ENCODE measurements at regions not wholly inside any gene's neighbourhood (a gene's known extent, or its start where the extent isn't known, plus 50 kb on each side); places are given as distances from the start of the nearest gene placed in this dataset.
"Not testable (repeated sequence)": the region's sequence is repeated elsewhere in the genome, so short reads cannot be mapped to it uniquely, and the experiment has no call there.

DNA sequence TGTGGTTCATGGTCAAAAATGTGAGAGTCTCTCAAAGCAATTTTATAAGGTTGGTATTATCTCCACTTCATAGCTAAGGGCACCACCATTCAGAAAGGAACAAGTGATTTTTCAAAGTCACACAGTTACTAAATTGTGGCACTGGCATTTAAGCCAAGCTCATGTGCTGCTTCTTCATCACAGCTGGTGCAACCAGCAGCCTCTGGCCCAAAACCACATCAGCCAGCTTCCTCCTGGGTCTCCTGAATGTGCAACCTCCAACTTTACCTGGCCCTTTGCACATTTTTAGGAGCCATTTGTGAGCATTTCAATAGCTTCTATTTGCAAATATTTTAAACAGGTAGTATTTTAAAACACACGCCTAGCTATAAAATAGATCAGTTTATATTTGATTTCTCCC is 293.7 kb downstream of the BCL11A start:
- DNase-seq (ENCODE audit: low read depth in 4 of 4, low spot score in 3 of 4), result no peak

- no peak for DNase-seq (ENCODE audit: low read depth in 4 of 4, low spot score in 3 of 4)
These were observed 300.8 kb downstream of the BCL11A start for GRCh38 chr2:60252581-60253150.

- no peak for DNase-seq (ENCODE audit: low read depth in 4 of 4, low spot score in 3 of 4)
These were observed 302.2 kb downstream of the BCL11A start for GRCh38 chr2:60251247-60251646.

GRCh38 chr2:60249879-60250278 is 303.6 kb downstream of the BCL11A start:
- no peak for DNase-seq (ENCODE audit: low read depth in 4 of 4, low spot score in 3 of 4)

GRCh38 chr2:60247471-60247870 is 306.0 kb downstream of the BCL11A start:
- DNase-seq (ENCODE audit: low read depth in 4 of 4, low spot score in 3 of 4), result no peak

DNA sequence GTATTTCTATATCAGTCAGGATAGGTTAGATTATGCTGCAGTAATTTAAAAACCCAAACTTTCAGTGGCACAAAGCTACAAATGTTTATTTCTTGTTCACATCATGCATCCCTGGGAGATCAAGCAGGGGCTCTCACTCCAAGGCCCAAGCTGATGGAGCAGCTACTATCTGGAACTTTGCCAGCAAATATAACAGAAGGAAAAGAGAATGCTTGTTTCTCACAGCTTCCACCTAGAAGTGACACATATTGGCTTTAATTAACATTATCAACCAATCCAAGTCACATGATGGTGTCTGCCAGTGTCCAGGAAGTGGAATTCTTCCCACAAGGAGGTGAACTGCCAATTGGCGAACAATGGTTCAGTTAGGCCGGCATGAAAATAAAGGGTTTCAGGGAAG is 306.9 kb downstream of the BCL11A start:
- no peak for DNase-seq (ENCODE audit: low read depth in 4 of 4, low spot score in 3 of 4)

DNA sequence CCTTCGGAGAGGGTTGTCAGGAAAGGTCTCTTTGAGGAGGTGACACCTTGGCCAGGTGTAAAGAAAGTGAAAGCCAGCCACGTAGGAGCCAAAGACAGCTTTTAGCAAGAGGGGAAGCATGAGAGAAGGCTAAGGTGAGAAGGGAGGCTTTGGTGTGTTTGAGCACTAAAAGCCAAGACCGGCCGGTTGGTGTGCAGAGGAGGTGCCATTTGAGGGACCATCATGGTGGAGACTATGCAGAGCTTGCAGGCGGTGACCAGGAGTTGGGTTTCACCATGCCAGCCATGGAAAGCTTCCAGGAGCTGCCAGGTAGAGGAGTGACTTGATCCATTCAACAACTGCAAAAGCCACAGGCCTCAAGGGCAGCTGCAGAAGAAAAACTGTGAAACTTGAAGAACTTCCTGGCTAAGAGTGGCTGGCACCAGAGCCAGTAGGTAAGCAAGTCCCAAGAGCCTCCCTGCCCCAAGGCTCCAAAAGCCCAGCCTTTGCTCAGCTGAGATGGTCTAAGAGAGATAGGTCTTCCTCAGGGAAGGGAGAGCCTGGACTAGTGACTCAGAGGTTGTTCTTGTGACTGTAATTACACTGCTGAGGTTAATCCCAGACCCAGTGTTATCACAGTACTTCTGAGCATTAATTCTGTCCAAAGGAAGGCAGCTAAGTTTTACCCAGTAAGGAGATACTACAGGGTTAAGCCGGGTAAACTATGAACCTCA is 319.0 kb downstream of the BCL11A start:
- no peak for DNase-seq (ENCODE audit: low read depth in 4 of 4, low spot score in 3 of 4)

- DNase-seq (ENCODE audit: low read depth in 4 of 4, low spot score in 3 of 4), result no peak
These were observed 322.9 kb downstream of the BCL11A start for GRCh38 chr2:60230596-60230995.

DNA sequence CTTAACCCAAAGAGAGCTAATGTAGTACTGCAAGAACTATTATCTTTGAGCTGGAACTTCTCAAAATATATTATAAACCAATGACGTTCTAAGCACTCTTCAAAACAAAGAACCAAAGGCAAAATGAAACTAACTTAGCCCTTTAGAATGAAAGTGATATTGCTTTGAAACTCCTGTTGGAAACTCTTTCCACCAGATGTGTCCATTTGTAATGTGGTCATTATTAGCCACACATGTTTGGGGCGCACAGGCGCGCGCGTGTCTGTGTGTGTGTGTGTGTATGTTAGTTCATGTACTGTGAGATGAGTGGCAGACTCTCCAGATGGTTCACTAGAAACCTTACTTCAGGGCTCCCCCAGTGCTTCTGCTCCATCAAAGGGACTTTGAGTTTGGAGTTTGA is 323.4 kb downstream of the BCL11A start:
- DNase-seq (ENCODE audit: low read depth in 4 of 4, low spot score in 3 of 4), result no peak

DNA sequence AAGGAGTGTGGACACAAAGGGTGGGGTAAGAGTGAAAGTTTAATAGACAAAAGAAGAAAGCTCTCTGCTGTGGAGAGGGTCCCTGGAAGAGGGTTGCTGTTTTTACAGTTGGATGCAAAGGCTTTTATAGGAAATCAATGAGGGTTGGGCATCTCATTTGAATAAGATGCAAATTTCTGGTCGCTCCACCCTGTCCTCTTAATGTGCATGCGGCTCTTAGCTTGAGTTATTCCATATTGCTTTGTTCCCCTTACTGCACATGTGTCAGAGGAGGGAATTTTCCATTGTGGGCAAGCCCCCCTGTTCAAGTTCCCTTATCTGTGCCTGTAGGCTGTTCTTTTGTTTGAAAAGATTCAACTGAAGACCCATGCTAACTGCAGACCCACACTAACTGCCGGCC is 326.5 kb downstream of the BCL11A start:
- DNase-seq (ENCODE audit: low read depth in 4 of 4, low spot score in 3 of 4), result no peak

GRCh38 chr2:60226191-60226590 is 327.3 kb downstream of the BCL11A start:
- no peak for DNase-seq (ENCODE audit: low read depth in 4 of 4, low spot score in 3 of 4)

GRCh38 chr2:60223859-60224258 is 329.6 kb downstream of the BCL11A start:
- DNase-seq (ENCODE audit: low read depth in 4 of 4, low spot score in 3 of 4), result no peak

DNA sequence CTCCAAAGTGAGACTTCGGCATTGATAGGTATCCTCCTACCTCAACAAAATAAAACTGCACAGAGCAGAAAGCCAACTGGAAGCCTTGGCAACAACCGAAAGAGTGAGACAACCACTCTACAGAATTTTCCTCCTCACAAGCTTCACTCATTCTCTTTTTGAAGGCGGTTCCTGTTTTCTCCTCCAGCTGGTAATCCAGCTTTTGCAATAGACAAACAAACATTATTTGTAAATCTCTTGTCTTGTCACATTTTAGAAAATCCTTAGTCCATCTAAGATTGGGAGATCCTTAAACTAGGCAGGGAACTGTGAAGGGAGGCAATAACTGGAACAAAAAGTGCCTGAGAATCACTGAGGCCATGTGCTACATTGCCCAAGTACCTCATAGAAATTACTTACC is 332.4 kb downstream of the BCL11A start:
- DNase-seq (ENCODE audit: low read depth in 4 of 4, low spot score in 3 of 4), result no peak

DNA sequence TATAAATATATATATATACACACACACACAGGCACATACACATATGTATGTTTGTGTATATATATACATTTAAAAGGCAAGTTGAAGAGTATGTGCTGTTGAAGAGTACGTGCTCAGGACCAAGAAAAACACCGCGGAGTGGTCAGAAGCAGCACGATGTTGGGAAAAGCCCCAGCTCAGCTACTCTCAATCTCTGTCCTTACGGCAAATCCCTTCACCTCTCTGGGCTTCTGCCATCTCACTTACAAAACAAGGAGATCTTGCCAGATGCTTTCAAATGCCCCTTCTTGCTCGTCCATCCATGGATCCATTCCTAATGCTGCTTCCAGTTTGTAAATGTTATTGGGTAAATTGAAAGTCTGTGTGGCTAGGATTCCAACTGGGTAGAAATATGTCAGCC is 333.9 kb downstream of the BCL11A start:
- DNase-seq (ENCODE audit: low read depth in 4 of 4, low spot score in 3 of 4), result no peak

- DNase-seq (ENCODE audit: low read depth in 4 of 4, low spot score in 3 of 4), result no peak
These were observed 336.9 kb downstream of the BCL11A start for GRCh38 chr2:60216452-60216995.

DNA sequence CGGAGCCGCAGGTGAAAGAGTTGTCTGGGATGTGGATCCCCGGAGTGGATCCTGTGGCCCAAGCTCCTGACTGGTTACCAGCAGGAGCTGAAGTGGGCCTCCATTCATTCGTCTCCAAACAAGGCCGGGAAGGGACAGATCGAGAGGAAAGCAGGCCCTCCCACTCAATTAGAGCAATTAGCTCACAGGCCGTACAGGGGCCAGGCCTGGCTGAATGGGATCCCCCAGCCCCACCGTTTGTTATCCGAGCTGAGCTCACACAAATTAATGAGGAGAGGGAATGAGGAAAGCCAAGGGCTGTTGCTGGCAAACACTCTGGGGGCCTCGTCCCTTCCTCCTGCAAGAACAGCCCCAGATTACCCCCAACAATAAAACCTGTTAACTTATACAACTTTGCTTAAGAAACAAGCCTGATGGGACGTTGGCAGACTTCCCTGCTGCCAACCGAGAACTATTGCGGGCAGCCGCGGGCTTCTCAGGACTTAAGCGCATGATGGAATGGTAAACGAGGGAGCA is 338.0 kb downstream of the BCL11A start:
- no peak for DNase-seq (ENCODE audit: low read depth in 4 of 4, low spot score in 3 of 4)

DNA sequence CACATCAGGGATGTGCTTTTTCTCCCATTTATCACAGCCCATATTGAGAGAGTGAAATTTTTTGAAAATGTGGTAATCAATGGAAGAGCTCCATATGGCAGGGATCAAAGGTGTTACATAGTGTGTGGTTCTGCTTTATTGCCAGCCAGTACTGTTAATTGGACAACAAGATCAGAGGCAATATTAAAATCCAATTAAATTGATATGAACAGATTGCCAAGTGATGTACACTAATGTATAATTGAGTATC is 338.9 kb downstream of the BCL11A start:
- DNase-seq (ENCODE audit: low read depth in 4 of 4, low spot score in 3 of 4), result no peak

DNA sequence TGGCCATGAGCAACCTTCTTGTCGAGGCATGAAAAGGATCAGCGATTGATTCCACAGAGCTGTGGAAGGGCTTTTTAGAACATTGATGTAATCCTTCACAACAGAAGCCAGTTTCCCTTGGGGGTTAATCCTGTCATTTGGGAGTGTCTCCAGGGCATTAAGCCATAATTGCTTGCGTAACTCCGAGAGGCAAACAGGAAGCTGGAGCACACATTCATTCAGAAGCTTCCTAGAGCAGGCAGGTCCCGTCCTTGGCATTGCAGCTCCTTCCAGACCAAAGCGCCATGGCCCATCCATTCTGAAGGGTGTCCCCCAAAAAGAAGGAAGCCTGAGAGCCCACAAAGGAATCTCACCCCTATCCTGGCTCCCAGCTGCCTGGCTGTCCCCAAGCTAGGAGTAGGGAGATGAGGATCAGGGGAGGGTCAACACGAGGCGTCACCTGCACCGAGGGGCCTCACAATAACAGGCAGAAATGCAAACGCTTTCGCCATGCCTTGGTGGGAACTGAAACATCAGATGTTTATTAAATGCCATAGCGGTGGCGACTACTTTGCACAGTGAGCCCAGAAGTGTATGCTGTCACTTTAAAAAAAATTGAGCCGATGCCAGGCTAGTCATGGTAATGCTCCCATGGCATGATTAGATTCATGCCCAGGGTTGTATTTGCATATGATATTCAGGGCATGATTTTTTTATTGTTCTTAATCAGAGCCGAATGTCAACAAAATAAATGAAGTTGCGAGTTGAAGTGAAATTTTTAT is 339.4 kb downstream of the BCL11A start:
- DNase-seq (ENCODE audit: low read depth in 4 of 4, low spot score in 3 of 4), result no peak

GRCh38 chr2:60212181-60212945 is 341.1 kb downstream of the BCL11A start:
- no peak for DNase-seq (ENCODE audit: low read depth in 4 of 4, low spot score in 3 of 4)

DNA sequence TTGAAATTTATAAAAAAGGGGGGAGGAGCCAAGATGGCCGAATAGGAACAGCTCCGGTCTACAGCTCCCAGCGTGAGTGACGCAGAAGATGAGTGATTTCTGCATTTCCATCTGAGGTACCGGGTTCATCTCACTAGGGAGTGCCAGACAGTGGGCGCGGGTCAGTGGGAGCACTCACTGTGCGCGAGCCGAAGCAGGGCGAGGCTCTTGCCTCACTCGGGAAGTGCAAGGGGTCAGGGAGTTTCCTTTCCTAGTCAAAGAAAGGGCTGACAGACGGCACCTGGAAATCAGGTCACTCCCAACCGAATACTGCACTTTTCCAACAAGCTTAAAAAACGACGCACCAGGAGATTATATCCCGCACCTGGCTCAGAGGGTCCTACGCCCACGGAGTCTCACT is 364.4 kb downstream of the BCL11A start:
- DNase-seq (ENCODE audit: low read depth in 4 of 4, low spot score in 3 of 4), result not testable (repeated sequence)

- DNase-seq (ENCODE audit: low read depth in 4 of 4, low spot score in 3 of 4), result no peak
These were observed 378.2 kb downstream of the BCL11A start for GRCh38 chr2:60175290-60175689.

All from left renal pelvis (tissue), 4 donors.